ENCODE measurements at regions not wholly inside any gene's neighbourhood (a gene's known extent, or its start where the extent isn't known, plus 50 kb on each side); places are given as distances from the start of the nearest gene placed in this dataset.

DNA sequence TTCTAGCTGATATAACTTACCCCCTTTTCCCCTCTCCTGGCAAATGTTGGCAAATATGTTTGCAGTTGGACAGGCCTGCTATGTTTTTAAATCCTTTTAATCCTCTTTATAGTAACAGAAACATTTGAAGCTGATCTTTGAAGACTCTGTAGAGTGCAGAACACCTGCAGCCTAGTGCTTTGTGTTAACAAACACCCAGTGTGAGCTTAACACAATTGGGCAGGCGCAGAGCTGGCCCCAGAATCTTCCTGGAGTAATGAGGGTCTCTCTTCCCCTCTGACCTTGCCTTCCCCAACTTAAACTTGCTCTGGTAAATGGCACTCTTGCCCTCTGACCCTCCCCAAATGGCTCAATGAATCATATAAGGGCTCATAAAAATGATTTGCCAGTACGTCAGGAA is 247.9 kb upstream of the LYPLAL1 start:
- H2AFZ ChIP-seq (ENCODE audit: low read length), result no peak overlapping the region
- no peaks in the 10 kb centered on the region for H3K9me3 ChIP-seq (ENCODE audit: control insufficient read depth, insufficient read depth, low read depth, low read length)
- H3K27ac ChIP-seq (ENCODE audit: insufficient read depth, low read length), result no peak overlapping the region
- no peak overlapping the region for H3K4me3 ChIP-seq (replicated peaks in 1 of 4; ENCODE audit: control extremely low read depth in 1 of 4, insufficient read depth in 1 of 4, low read depth in 3 of 4, low read length in 4 of 4)
- no peak for DNase-seq (ENCODE audit: low read depth in 2 of 2)
- H3K36me3 ChIP-seq (ENCODE audit: control insufficient read depth, insufficient read depth, low read length), result no peaks in the 10 kb centered on the region
- H3K27me3 ChIP-seq (ENCODE audit: control insufficient read depth, insufficient read depth, low read length), result no peaks in the 10 kb centered on the region
- no peaks in the 10 kb centered on the region for H3K79me2 ChIP-seq (ENCODE audit: control insufficient read depth, insufficient read depth, low read length)
- TF ChIP-seq CTCF (conservative IDR thresholded peaks at IDR 0.05 in 1 of 2, IDR thresholded peaks at IDR 0.05 in 1 of 2; ENCODE audit: low read depth in 1 of 2, low read length in 2 of 2) (no peak), EZH2 (IDR thresholded peaks at IDR 0.05; ENCODE audit: low read length, missing control alignments) (no peak)
- H3K4me2 ChIP-seq (ENCODE audit: extremely low read depth, insufficient read depth, low read length), result no peak overlapping the region
- no peaks in the 10 kb centered on the region for H4K20me1 ChIP-seq (ENCODE audit: control insufficient read depth, extremely low read depth, insufficient read depth, low read length)
- no peak overlapping the region for H3K9ac ChIP-seq (ENCODE audit: insufficient read depth, low read length)
- no peaks in the 10 kb centered on the region for H3K4me1 ChIP-seq (ENCODE audit: control insufficient read depth, extremely low read depth, insufficient read depth, low read length)

GRCh38 chr1:218926631-218927030 is 247.0 kb upstream of the LYPLAL1 start:
- no peaks in the 10 kb centered on the region for H3K27me3 ChIP-seq (ENCODE audit: control insufficient read depth, insufficient read depth, low read length)
- no peak overlapping the region for H3K4me2 ChIP-seq (ENCODE audit: extremely low read depth, insufficient read depth, low read length)
- no peak overlapping the region for H3K4me3 ChIP-seq (replicated peaks in 1 of 4; ENCODE audit: control extremely low read depth in 1 of 4, insufficient read depth in 1 of 4, low read depth in 3 of 4, low read length in 4 of 4)
- no peaks in the 10 kb centered on the region for H3K4me1 ChIP-seq (ENCODE audit: control insufficient read depth, extremely low read depth, insufficient read depth, low read length)
- H3K9me3 ChIP-seq (ENCODE audit: control insufficient read depth, insufficient read depth, low read depth, low read length), result no peaks in the 10 kb centered on the region
- H3K79me2 ChIP-seq (ENCODE audit: control insufficient read depth, insufficient read depth, low read length), result no peaks in the 10 kb centered on the region
- no peaks in the 10 kb centered on the region for H3K36me3 ChIP-seq (ENCODE audit: control insufficient read depth, insufficient read depth, low read length)
- H2AFZ ChIP-seq (ENCODE audit: low read length), result no peak overlapping the region
- no peaks in the 10 kb centered on the region for H4K20me1 ChIP-seq (ENCODE audit: control insufficient read depth, extremely low read depth, insufficient read depth, low read length)
- TF ChIP-seq CTCF (conservative IDR thresholded peaks at IDR 0.05 in 1 of 2, IDR thresholded peaks at IDR 0.05 in 1 of 2; ENCODE audit: low read depth in 1 of 2, low read length in 2 of 2), result no peak
- TF ChIP-seq EZH2 (IDR thresholded peaks at IDR 0.05; ENCODE audit: low read length, missing control alignments), result no peak
- no peak overlapping the region for H3K9ac ChIP-seq (ENCODE audit: insufficient read depth, low read length)
- no peak overlapping the region for H3K27ac ChIP-seq (ENCODE audit: insufficient read depth, low read length)
- DNase-seq (ENCODE audit: low read depth in 2 of 2), result no peak

DNA sequence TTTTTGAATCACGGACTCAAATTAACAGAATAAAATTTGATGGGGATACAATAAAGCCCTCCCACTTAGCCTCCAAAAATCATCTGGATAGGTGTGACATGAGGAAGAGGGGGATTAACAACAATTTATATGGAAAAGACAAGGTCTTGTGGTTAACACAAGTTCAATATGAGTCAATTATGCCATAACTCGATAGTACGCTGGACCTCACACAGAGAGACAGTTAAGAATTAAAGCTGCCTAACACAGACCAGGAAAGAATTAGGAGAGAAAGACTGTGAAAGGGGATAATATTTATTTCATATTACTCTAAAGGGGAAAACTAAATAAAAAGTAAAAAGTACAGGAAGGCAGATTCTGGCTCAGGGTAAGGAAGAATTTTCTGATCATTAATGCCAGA is 243.7 kb upstream of the LYPLAL1 start:
- TF ChIP-seq EZH2 (IDR thresholded peaks at IDR 0.05; ENCODE audit: low read length, missing control alignments), result no peak
- TF ChIP-seq CTCF (conservative IDR thresholded peaks at IDR 0.05 in 1 of 2, IDR thresholded peaks at IDR 0.05 in 1 of 2; ENCODE audit: low read depth in 1 of 2, low read length in 2 of 2), result no peak
- no peaks in the 10 kb centered on the region for H3K4me1 ChIP-seq (ENCODE audit: control insufficient read depth, extremely low read depth, insufficient read depth, low read length)
- H4K20me1 ChIP-seq (ENCODE audit: control insufficient read depth, extremely low read depth, insufficient read depth, low read length), result no peaks in the 10 kb centered on the region
- no peaks in the 10 kb centered on the region for H3K27me3 ChIP-seq (ENCODE audit: control insufficient read depth, insufficient read depth, low read length)
- H3K9me3 ChIP-seq (ENCODE audit: control insufficient read depth, insufficient read depth, low read depth, low read length), result no peaks in the 10 kb centered on the region
- H3K79me2 ChIP-seq (ENCODE audit: control insufficient read depth, insufficient read depth, low read length), result no peaks in the 10 kb centered on the region
- H3K36me3 ChIP-seq (ENCODE audit: control insufficient read depth, insufficient read depth, low read length), result no peaks in the 10 kb centered on the region
- H3K27ac ChIP-seq (ENCODE audit: insufficient read depth, low read length), result no peak overlapping the region
- no peak for DNase-seq (ENCODE audit: low read depth in 2 of 2)
- H3K4me3 ChIP-seq (replicated peaks in 1 of 4; ENCODE audit: control extremely low read depth in 1 of 4, insufficient read depth in 1 of 4, low read depth in 3 of 4, low read length in 4 of 4), result no peak overlapping the region
- H3K9ac ChIP-seq (ENCODE audit: insufficient read depth, low read length), result no peak overlapping the region
- H3K4me2 ChIP-seq (ENCODE audit: extremely low read depth, insufficient read depth, low read length), result no peak overlapping the region
- no peak overlapping the region for H2AFZ ChIP-seq (ENCODE audit: low read length)
